ENCODE measurements at regions not wholly inside any gene's neighbourhood (a gene's known extent, or its start where the extent isn't known, plus 50 kb on each side); places are given as distances from the start of the nearest gene placed in this dataset.

DNA sequence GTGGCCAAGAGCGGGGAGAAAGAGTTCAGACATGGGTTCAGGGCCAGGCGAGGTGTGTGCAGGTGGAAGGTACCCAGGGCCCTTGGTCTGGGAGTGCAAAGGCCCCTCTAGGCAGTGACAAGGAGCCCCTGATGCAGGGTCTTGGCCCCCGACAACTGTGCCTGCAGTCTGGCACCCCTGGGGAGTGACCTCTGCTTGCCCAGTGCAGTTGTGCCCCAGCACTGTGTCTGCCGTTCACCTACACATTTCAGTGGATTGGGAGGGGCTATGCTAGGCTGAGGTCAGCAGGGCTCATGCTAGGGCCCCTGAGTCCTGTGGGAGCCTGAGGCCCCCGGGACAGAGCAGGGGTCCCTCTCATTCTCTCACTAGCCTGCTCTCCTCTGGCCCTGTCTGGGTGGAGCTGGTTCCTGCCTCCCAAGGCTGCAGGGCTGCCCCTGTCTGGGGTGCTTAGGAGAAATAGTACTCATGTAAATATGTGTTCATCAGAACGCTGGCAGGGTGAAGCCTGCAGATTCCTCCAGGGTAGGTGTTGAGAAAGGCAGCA lies 550.4 kb downstream of the TCERG1L start:
- intact Hi-C loops (cut with DNase I), result no loop called here
- peak in 1 of 5 donors; percentile 45 for DNase-seq
- no peaks in the 10 kb centered on the region for H3K36me3 ChIP-seq (ENCODE audit: control insufficient read depth in 2 of 3, insufficient read depth in 3 of 3, low read length in 3 of 3)
- TF ChIP-seq, protein P1, sequence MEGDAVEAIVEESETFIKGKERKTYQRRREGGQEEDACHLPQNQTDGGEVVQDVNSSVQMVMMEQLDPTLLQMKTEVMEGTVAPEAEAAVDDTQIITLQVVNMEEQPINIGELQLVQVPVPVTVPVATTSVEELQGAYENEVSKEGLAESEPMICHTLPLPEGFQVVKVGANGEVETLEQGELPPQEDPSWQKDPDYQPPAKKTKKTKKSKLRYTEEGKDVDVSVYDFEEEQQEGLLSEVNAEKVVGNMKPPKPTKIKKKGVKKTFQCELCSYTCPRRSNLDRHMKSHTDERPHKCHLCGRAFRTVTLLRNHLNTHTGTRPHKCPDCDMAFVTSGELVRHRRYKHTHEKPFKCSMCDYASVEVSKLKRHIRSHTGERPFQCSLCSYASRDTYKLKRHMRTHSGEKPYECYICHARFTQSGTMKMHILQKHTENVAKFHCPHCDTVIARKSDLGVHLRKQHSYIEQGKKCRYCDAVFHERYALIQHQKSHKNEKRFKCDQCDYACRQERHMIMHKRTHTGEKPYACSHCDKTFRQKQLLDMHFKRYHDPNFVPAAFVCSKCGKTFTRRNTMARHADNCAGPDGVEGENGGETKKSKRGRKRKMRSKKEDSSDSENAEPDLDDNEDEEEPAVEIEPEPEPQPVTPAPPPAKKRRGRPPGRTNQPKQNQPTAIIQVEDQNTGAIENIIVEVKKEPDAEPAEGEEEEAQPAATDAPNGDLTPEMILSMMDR (IDR thresholded peaks at IDR 0.05; ENCODE audit: borderline replicate concordance, extremely low read depth, insufficient read depth), result no peak
- no peak overlapping the region for H3K9ac ChIP-seq (ENCODE audit: low read length in 3 of 3)
- no peaks in the 10 kb centered on the region for H3K27me3 ChIP-seq (ENCODE audit: control insufficient read depth, insufficient read depth, low read length)
- no peak overlapping the region for H3K27ac ChIP-seq (ENCODE audit: low read depth in 2 of 2, low read length in 2 of 2)
- no peak overlapping the region for H3K4me3 ChIP-seq (ENCODE audit: low read length in 3 of 3)
- no peaks in the 10 kb centered on the region for H3K4me1 ChIP-seq (ENCODE audit: control insufficient read depth in 2 of 3, insufficient read depth in 2 of 3, low read depth in 1 of 3, low read length in 3 of 3)
- no peaks in the 10 kb centered on the region for H3K9me3 ChIP-seq (ENCODE audit: control insufficient read depth in 2 of 3, insufficient read depth in 1 of 3, low read length in 3 of 3)
- FAIRE-seq, result no peak

DNA sequence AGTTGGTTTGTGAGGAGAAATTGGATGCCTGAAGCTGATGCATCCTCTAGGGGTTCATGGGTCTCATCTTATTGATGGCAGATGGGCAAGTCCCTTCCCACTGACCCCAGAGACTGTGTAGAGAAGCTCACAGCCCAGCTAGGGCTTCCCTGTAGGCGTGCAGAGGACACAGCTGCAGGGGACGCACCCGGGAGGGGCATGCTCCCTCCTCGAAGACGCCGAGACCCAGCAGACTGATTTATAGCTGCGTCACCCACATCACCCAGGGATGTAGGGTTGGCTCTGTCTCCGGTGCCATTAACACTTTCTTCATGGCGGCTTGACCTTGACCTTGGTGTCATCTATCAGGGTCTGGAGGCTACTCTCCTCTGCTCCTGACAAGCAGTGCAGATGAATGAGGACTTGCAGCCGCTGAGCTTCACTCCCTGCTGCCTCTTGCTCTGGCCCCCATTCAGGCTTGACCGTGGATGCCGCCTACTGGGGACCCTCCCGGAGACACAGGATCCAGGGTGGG lies 549.7 kb downstream of the TCERG1L start:
- Histone ChIP-seq H3K9ac (ENCODE audit: low read length in 3 of 3) (no peak overlapping the region), H3K4me3 (ENCODE audit: low read length in 3 of 3) (no peak overlapping the region), H3K9me3 (ENCODE audit: control insufficient read depth in 2 of 3, insufficient read depth in 1 of 3, low read length in 3 of 3) (no peaks in the 10 kb centered on the region), H3K36me3 (ENCODE audit: control insufficient read depth in 2 of 3, insufficient read depth in 3 of 3, low read length in 3 of 3) (no peaks in the 10 kb centered on the region), H3K27ac (ENCODE audit: low read depth in 2 of 2, low read length in 2 of 2) (no peak overlapping the region), H3K4me1 (ENCODE audit: control insufficient read depth in 2 of 3, insufficient read depth in 2 of 3, low read depth in 1 of 3, low read length in 3 of 3) (no peaks in the 10 kb centered on the region), H3K27me3 (ENCODE audit: control insufficient read depth, insufficient read depth, low read length) (no peaks in the 10 kb centered on the region)
- TF ChIP-seq, protein P1 (IDR thresholded peaks at IDR 0.05; ENCODE audit: borderline replicate concordance, extremely low read depth, insufficient read depth), result no peak
- intact Hi-C loops (cut with DNase I), result no loop called here
- DNase-seq (peak; percentile 34 to 91 (median 89)), FAIRE-seq (no peak)

DNA sequence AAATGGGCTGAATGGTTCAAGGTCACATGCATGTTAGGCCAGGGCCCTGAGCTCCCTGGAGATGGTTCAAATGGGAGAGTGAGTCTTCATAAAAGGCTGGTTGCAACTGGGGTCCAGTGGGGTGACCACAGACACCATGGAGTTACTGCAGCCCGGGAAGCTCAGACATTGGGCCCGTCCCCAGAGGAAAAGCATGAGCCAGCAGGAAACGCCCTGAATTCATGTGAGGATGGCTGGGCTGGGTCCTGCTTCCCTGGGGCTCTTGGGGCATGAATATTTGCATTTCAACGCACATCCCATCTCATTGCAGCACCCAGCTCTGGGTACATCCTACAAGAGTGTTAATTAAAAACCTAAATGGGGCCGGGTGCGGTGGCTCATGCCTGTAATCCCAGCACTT lies 549.0 kb downstream of the TCERG1L start:
- no peak for FAIRE-seq
- Histone ChIP-seq H3K27ac (ENCODE audit: low read depth in 2 of 2, low read length in 2 of 2) (no peak overlapping the region), H3K9me3 (ENCODE audit: control insufficient read depth in 2 of 3, insufficient read depth in 1 of 3, low read length in 3 of 3) (no peaks in the 10 kb centered on the region), H3K4me3 (ENCODE audit: low read length in 3 of 3) (no peak overlapping the region), H3K9ac (ENCODE audit: low read length in 3 of 3) (no peak overlapping the region), H3K4me1 (ENCODE audit: control insufficient read depth in 2 of 3, insufficient read depth in 2 of 3, low read depth in 1 of 3, low read length in 3 of 3) (no peaks in the 10 kb centered on the region), H3K36me3 (ENCODE audit: control insufficient read depth in 2 of 3, insufficient read depth in 3 of 3, low read length in 3 of 3) (no peaks in the 10 kb centered on the region), H3K27me3 (ENCODE audit: control insufficient read depth, insufficient read depth, low read length) (no peaks in the 10 kb centered on the region)
- TF ChIP-seq, protein P1 (IDR thresholded peaks at IDR 0.05; ENCODE audit: borderline replicate concordance, extremely low read depth, insufficient read depth), result no peak
- intact Hi-C loops (cut with DNase I), result no loop called here
- DNase-seq, result peak in 1 of 5 donors; percentile 27

DNA sequence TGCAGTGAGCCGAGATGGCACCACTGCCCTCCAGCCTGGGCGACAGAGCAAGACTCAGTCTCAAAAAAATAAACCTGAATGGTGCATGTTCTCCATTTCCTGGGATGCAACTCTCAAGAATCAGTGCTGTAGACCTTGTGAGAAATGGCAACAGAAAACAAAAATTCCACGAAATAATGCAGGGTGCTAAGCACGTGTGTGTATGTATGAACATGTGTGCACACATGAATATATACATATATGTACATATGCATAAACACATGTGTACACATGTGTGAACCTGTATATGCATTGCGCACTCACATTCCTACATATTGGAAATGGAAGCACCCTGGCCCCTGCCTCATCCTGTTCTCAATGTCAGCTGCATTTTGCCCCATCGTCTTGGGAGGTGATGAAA lies 548.5 kb downstream of the TCERG1L start:
- no peak overlapping the region for H3K27ac ChIP-seq (ENCODE audit: low read depth in 2 of 2, low read length in 2 of 2)
- H3K4me1 ChIP-seq (ENCODE audit: control insufficient read depth in 2 of 3, insufficient read depth in 2 of 3, low read depth in 1 of 3, low read length in 3 of 3), result no peaks in the 10 kb centered on the region
- FAIRE-seq (no peak), DNase-seq (peak in 1 of 5 donors; percentile 6)
- no peaks in the 10 kb centered on the region for H3K27me3 ChIP-seq (ENCODE audit: control insufficient read depth, insufficient read depth, low read length)
- intact Hi-C loops (cut with DNase I), result no loop called here
- TF ChIP-seq, protein P1 (IDR thresholded peaks at IDR 0.05; ENCODE audit: borderline replicate concordance, extremely low read depth, insufficient read depth), result no peak
- no peaks in the 10 kb centered on the region for H3K9me3 ChIP-seq (ENCODE audit: control insufficient read depth in 2 of 3, insufficient read depth in 1 of 3, low read length in 3 of 3)
- no peaks in the 10 kb centered on the region for H3K36me3 ChIP-seq (ENCODE audit: control insufficient read depth in 2 of 3, insufficient read depth in 3 of 3, low read length in 3 of 3)
- no peak overlapping the region for H3K4me3 ChIP-seq (ENCODE audit: low read length in 3 of 3)
- no peak overlapping the region for H3K9ac ChIP-seq (ENCODE audit: low read length in 3 of 3)
